Kidney epithelial cell (primary cell): ENCODE measurements at regions not wholly inside any gene's neighbourhood (a gene's known extent, or its start where the extent isn't known, plus 50 kb on each side); places are given as distances from the start of the nearest gene placed in this dataset.

ENCODE experiments used
- DNase-seq: peaks from one replicate; pipeline ENCODE4 v3.0.0-alpha.2; 2010; ENCODE audit warnings: low read depth
- H3K27me3 ChIP-seq: 2 replicates; pipeline ENCODE4 v1.6.0; 2011; ENCODE audit warnings: low read length; ENCODE audit not compliant: control insufficient read depth, insufficient read depth
- H3K36me3 ChIP-seq: 2 replicates; pipeline ENCODE4 v1.5.1; 2011; ENCODE audit warnings: low read length; ENCODE audit not compliant: control insufficient read depth, insufficient read depth
- H3K4me3 ChIP-seq: 2 replicates; pipeline ENCODE4 v1.5.1; 2011; ENCODE audit warnings: low read depth, mild to moderate bottlenecking, control low read depth, low read length
- TF ChIP-seq, protein P1 (sequence below): IDR thresholded peaks from 2 replicates; pipeline ENCODE4 v1.5.1; 2011; ENCODE audit warnings: mild to moderate bottlenecking, moderate library complexity, low read length, control low read depth, inconsistent platforms; ENCODE audit not compliant: insufficient read depth, poor library complexity, severe bottlenecking

- DNase-seq: no peak
- Histone ChIP-seq H3K27me3 (no peaks in the 10 kb centered on the region), H3K4me3 (no peak overlapping the region), H3K36me3 (no peaks in the 10 kb centered on the region)
- TF ChIP-seq, protein P1, sequence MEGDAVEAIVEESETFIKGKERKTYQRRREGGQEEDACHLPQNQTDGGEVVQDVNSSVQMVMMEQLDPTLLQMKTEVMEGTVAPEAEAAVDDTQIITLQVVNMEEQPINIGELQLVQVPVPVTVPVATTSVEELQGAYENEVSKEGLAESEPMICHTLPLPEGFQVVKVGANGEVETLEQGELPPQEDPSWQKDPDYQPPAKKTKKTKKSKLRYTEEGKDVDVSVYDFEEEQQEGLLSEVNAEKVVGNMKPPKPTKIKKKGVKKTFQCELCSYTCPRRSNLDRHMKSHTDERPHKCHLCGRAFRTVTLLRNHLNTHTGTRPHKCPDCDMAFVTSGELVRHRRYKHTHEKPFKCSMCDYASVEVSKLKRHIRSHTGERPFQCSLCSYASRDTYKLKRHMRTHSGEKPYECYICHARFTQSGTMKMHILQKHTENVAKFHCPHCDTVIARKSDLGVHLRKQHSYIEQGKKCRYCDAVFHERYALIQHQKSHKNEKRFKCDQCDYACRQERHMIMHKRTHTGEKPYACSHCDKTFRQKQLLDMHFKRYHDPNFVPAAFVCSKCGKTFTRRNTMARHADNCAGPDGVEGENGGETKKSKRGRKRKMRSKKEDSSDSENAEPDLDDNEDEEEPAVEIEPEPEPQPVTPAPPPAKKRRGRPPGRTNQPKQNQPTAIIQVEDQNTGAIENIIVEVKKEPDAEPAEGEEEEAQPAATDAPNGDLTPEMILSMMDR: no peak
Measured at GRCh38 chr3:135374571-135374970, 579.5 kb downstream of the EPHB1 start.

- no peaks in the 10 kb centered on the region for H3K27me3 ChIP-seq
- TF ChIP-seq, protein P1: no peak
- DNase-seq: no peak
- H3K4me3 ChIP-seq: no peak overlapping the region
- H3K36me3 ChIP-seq: no peaks in the 10 kb centered on the region
Measured at GRCh38 chr3:135382188-135382587, 583.3 kb upstream of the PPP2R3A start.

- no peak for DNase-seq
- TF ChIP-seq, protein P1: no peak
- no peaks in the 10 kb centered on the region for H3K36me3 ChIP-seq
- H3K4me3 ChIP-seq: no peak overlapping the region
- no peaks in the 10 kb centered on the region for H3K27me3 ChIP-seq
Measured at GRCh38 chr3:135382621-135383020, 582.9 kb upstream of the PPP2R3A start.

GRCh38 chr3:135383301-135383700 is 582.2 kb upstream of the PPP2R3A start:
- no peak for DNase-seq
- H3K27me3 ChIP-seq: no peaks in the 10 kb centered on the region
- no peaks in the 10 kb centered on the region for H3K36me3 ChIP-seq
- H3K4me3 ChIP-seq: no peak overlapping the region
- TF ChIP-seq, protein P1: no peak

GRCh38 chr3:135392151-135392550 is 573.4 kb upstream of the PPP2R3A start:
- TF ChIP-seq, protein P1: no peak
- Histone ChIP-seq H3K4me3 (no peak overlapping the region), H3K36me3 (no peaks in the 10 kb centered on the region), H3K27me3 (no peaks in the 10 kb centered on the region)
- no peak for DNase-seq

DNA sequence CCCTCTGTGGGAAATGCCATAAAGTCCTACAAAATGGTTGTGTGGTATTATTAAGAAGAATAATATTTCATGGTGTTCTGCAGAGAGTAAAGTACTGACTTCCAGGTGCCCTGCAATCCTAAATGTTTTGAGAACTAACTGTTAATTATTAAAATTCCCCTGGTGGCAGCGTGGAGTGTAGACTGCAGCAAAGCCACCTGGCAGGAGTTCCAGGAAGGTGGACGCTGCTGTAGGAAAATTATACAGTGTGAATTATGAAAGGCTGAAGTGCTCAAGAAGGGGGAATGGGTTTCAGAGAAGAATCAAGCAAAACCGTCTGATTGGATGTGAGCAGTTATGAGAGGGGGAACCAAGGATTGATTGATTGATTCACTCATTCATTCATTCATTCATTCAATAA is 572.4 kb upstream of the PPP2R3A start:
- H3K4me3 ChIP-seq: no peak overlapping the region
- no peaks in the 10 kb centered on the region for H3K27me3 ChIP-seq
- TF ChIP-seq, protein P1: no peak
- DNase-seq: no peak
- no peaks in the 10 kb centered on the region for H3K36me3 ChIP-seq
